ENCODE measurements at regions not wholly inside any gene's neighbourhood (a gene's known extent, or its start where the extent isn't known, plus 50 kb on each side); places are given as distances from the start of the nearest gene placed in this dataset.

DNA sequence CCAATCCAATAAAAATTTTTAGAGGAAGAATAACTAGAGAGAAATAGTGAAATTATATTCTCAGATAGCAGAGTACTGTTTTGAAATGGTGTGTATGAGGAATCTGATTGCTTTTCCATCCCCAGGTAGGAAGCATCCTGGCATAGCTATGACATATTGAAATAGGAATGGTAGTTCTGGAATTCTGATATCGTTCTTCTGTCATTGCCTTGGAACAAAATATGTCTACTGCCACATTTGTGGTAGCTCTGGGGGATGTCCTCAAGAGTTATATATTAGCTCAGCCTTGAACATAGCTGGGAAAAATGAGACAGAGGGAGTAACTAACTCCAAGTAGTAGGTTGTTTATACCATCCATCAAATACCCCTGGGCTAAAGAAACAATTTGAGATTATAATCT lies 950.7 kb downstream of the MCTP2 start:
- TF ChIP-seq CTCF (IDR thresholded peaks at IDR 0.05) (no peak), POLR2AphosphoS5 (IDR thresholded peaks at IDR 0.05) (no peak), POLR2A (IDR thresholded peaks at IDR 0.05) (no peak)
